ENCODE measurements at regions not wholly inside any gene's neighbourhood (a gene's known extent, or its start where the extent isn't known, plus 50 kb on each side); places are given as distances from the start of the nearest gene placed in this dataset.
"Not testable (repeated sequence)": the region's sequence is repeated elsewhere in the genome, so short reads cannot be mapped to it uniquely, and the experiment has no call there.

GRCh38 chr11:123344790-123345357 lies 85.2 kb upstream of the GRAMD1B start:
- H3K27ac ChIP-seq: no peak overlapping the region
- no peaks in the 10 kb centered on the region for H3K9me3 ChIP-seq (replicated peaks in 1 of 3)
- intact Hi-C loops (cut with DNase I): no loop called here
- 38 to 43% (median 40%) methylated on average over 2 of the region's 2 CpGs for WGBS, 4 donors
- no peaks in the 10 kb centered on the region for H3K27me3 ChIP-seq
- no peak overlapping the region for H3K4me3 ChIP-seq
- H3K36me3 ChIP-seq (replicated peaks in 1 of 2): no peaks in the 10 kb centered on the region
- no peaks in the 10 kb centered on the region for H3K4me1 ChIP-seq (replicated peaks in 1 of 2)
- no peak for TF ChIP-seq CTCF (IDR thresholded peaks at IDR 0.05)
- no peak for TF ChIP-seq POLR2A (IDR thresholded peaks at IDR 0.05)
- no peak for DNase-seq

GRCh38 chr11:123344188-123344587 lies 85.9 kb upstream of the GRAMD1B start:
- H3K27me3 ChIP-seq; H3K4me3 ChIP-seq; DNase-seq; H3K4me1 ChIP-seq (replicated peaks in 1 of 2); H3K9me3 ChIP-seq (replicated peaks in 1 of 3); H3K27ac ChIP-seq; H3K36me3 ChIP-seq (replicated peaks in 1 of 2); intact Hi-C loops (cut with DNase I): not testable (repeated sequence)
- WGBS, 4 donors: 83 to 95% (median 91%) methylated on average over 2 of the region's 2 CpGs

- intact Hi-C loops (cut with DNase I): no loop called here
- no peak for DNase-seq
- H3K4me3 ChIP-seq: no peak overlapping the region
- no peaks in the 10 kb centered on the region for H3K9me3 ChIP-seq (replicated peaks in 1 of 3)
- no peak overlapping the region for H3K27ac ChIP-seq
- H3K4me1 ChIP-seq (replicated peaks in 1 of 2): no peaks in the 10 kb centered on the region
- H3K36me3 ChIP-seq (replicated peaks in 1 of 2): no peaks in the 10 kb centered on the region
- TF ChIP-seq CTCF (IDR thresholded peaks at IDR 0.05): no peak
- no peak for TF ChIP-seq POLR2A (IDR thresholded peaks at IDR 0.05)
- H3K27me3 ChIP-seq: no peaks in the 10 kb centered on the region
- 90 to 95% (median 94%) methylated on average over 9 of the region's 9 CpGs for WGBS, 4 donors
These were observed 90.9 kb upstream of the GRAMD1B start for GRCh38 chr11:123338997-123339752.

- WGBS, 4 donors: 80 to 92% (median 86%) methylated on average over 6 of the region's 6 CpGs
- no peak for DNase-seq
- intact Hi-C loops (cut with DNase I): no loop called here
These were observed 91.7 kb upstream of the GRAMD1B start for GRCh38 chr11:123338266-123338800.

More at GRCh38 chr11:123338266-123338800, 91.7 kb upstream of the GRAMD1B start:
- Histone ChIP-seq H3K4me1 (replicated peaks in 1 of 2) (no peaks in the 10 kb centered on the region), H3K9me3 (replicated peaks in 1 of 3) (no peaks in the 10 kb centered on the region), H3K4me3 (no peak overlapping the region), H3K27ac (no peak overlapping the region), H3K27me3 (no peaks in the 10 kb centered on the region), H3K36me3 (replicated peaks in 1 of 2) (no peaks in the 10 kb centered on the region)
- TF ChIP-seq POLR2A (IDR thresholded peaks at IDR 0.05) (no peak), CTCF (IDR thresholded peaks at IDR 0.05) (no peak)

Data from adrenal gland (tissue), 9 donors.